ENCODE measurements at regions not wholly inside any gene's neighbourhood (a gene's known extent, or its start where the extent isn't known, plus 50 kb on each side); places are given as distances from the start of the nearest gene placed in this dataset.

DNA sequence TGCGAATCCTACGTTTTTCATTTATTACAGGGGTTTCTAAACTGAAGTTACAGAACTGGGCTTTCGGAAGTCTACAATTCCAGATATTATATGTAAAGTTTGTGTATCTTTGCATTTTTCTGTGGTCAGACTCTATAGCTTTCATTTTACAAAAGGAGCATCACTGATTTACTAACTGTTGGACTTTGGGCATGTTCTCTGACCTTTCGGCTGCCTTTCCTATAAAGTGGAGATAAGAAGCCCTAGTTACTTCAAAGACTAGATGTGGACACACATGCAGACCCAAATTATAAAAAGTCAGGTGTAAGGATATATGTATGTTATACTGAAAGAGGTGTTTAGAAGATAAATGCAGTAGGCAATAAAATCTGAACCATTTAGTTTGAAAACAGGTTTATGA lies 126.6 kb upstream of the PRKCQ start:
- Histone ChIP-seq H3K4me1 (ENCODE audit: control insufficient read depth in 1 of 2, insufficient read depth in 2 of 2, low read length in 2 of 2) (no peaks in the 10 kb centered on the region), H2AFZ (ENCODE audit: low read depth, low read length, poor library complexity, severe bottlenecking) (no peak overlapping the region), H4K20me1 (ENCODE audit: insufficient read depth) (no peaks in the 10 kb centered on the region), H3K9me3 (ENCODE audit: control insufficient read depth in 1 of 2, insufficient read depth in 1 of 2, low read depth in 1 of 2, low read length in 2 of 2) (no peaks in the 10 kb centered on the region), H3K4me3 (replicated peaks in 1 of 2; ENCODE audit: low read depth in 1 of 2, low read length in 2 of 2) (no peak overlapping the region), H3K9me2 (ENCODE audit: insufficient read depth) (no peaks in the 10 kb centered on the region), H3K27me3 (ENCODE audit: insufficient read depth, low read length) (peaks cover 71% of the 10 kb centered on the region), H3K79me2 (ENCODE audit: insufficient read depth, low read length) (no peaks in the 10 kb centered on the region), H3K36me3 (ENCODE audit: control insufficient read depth in 1 of 2, insufficient read depth in 2 of 2, low read length in 2 of 2) (no peaks in the 10 kb centered on the region), H3K9ac (ENCODE audit: low read length) (no peak overlapping the region), H3K4me2 (ENCODE audit: low read length) (no peak overlapping the region), H3K27ac (ENCODE audit: low read depth, low read length) (no peak overlapping the region)
- POLR2A ChIA-PET: interaction anchor here (1.2 kb wide), 1 partner anchor 15 kb away, joined by 5 read pairs; no protein-coding TSS in a partner anchor
- RAD21 ChIA-PET (ENCODE audit: low non-redundant PET in 1 of 2, low total read pairs in 2 of 2, uncharacterized antibody in 2 of 2, unreplicated experiment in 2 of 2): no interaction called here
- intact Hi-C loops (cut with micrococcal nuclease): loop anchor here (10.0 kb wide), 1 partner anchor 708 kb away; the partner anchor contains the start of gene SFMBT2
- no TSS peak for BruUV-seq (replicated peaks)
- TF ChIP-seq, protein P1, sequence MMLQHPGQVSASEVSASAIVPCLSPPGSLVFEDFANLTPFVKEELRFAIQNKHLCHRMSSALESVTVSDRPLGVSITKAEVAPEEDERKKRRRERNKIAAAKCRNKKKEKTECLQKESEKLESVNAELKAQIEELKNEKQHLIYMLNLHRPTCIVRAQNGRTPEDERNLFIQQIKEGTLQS (IDR thresholded peaks at IDR 0.05): no peak
- no peak for TF ChIP-seq CEBPB (IDR thresholded peaks at IDR 0.05; ENCODE audit: low read depth)
- TF ChIP-seq POLR2AphosphoS5 (IDR thresholded peaks at IDR 0.05; ENCODE audit: low read depth, low read length): no peak
- TF ChIP-seq SIN3A (IDR thresholded peaks at IDR 0.05; ENCODE audit: low read depth): no peak
- TF ChIP-seq EGR1 (IDR thresholded peaks at IDR 0.05; ENCODE audit: low read depth): no peak
- no peak for TF ChIP-seq CBX3 (IDR thresholded peaks at IDR 0.05; ENCODE audit: low read depth)
- TF ChIP-seq, protein P2, sequence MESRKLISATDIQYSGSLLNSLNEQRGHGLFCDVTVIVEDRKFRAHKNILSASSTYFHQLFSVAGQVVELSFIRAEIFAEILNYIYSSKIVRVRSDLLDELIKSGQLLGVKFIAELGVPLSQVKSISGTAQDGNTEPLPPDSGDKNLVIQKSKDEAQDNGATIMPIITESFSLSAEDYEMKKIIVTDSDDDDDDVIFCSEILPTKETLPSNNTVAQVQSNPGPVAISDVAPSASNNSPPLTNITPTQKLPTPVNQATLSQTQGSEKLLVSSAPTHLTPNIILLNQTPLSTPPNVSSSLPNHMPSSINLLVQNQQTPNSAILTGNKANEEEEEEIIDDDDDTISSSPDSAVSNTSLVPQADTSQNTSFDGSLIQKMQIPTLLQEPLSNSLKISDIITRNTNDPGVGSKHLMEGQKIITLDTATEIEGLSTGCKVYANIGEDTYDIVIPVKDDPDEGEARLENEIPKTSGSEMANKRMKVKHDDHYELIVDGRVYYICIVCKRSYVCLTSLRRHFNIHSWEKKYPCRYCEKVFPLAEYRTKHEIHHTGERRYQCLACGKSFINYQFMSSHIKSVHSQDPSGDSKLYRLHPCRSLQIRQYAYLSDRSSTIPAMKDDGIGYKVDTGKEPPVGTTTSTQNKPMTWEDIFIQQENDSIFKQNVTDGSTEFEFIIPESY (IDR thresholded peaks at IDR 0.05; ENCODE audit: extremely low read depth, insufficient replicate concordance, low read length): no peak
- no peak for TF ChIP-seq TCF7L2 (IDR thresholded peaks at IDR 0.05; ENCODE audit: borderline replicate concordance, extremely low read depth, insufficient read depth, insufficient read length)
- TF ChIP-seq, protein P3, sequence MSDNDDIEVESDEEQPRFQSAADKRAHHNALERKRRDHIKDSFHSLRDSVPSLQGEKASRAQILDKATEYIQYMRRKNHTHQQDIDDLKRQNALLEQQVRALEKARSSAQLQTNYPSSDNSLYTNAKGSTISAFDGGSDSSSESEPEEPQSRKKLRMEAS (IDR thresholded peaks at IDR 0.05): no peak
- TF ChIP-seq SRF (IDR thresholded peaks at IDR 0.05; ENCODE audit: low read depth): no peak
- TF ChIP-seq ELF1 (IDR thresholded peaks at IDR 0.05; ENCODE audit: borderline replicate concordance, low read depth): no peak
- no peak for TF ChIP-seq POLR2A (IDR thresholded peaks at IDR 0.05; ENCODE audit: borderline replicate concordance, extremely low read depth, insufficient read depth, insufficient read length)
- no peak for TF ChIP-seq EZH2phosphoT487 (IDR thresholded peaks at IDR 0.05; ENCODE audit: borderline replicate concordance)
- no peak for TF ChIP-seq EZH2 (IDR thresholded peaks at IDR 0.05)
- no peak for DNase-seq (ENCODE audit: low read depth, low spot score)
- CTCF ChIA-PET: no interaction called here
- no peak for ATAC-seq

Data from HCT116 (cell line).